ENCODE measurements at regions not wholly inside any gene's neighbourhood (a gene's known extent, or its start where the extent isn't known, plus 50 kb on each side); places are given as distances from the start of the nearest gene placed in this dataset.

DNA sequence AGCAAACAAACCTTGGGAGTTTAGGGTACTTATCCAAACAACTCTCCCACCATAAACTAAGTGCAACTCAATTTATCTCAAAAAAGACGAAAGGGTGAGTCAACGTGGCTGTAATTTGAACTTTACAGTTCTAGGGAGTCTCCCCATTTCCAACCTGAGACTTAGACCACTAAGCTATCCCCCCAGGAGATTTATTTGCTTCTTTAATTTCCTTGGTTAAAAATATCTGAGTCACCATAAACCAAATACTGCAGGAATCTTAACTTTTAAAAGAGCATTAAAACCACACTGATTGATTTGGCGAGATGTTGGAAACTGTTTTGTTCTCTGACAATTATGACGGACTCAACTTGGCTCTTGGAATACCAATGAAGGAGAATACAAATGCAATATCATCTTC lies 299.3 kb upstream of the SOX9 start:
- intact Hi-C loops (cut with DNase I) = no loop called here
- Histone ChIP-seq H3K4me3 (no peak overlapping the region), H3K4me1 (replicated peaks) (no peaks in the 10 kb centered on the region), H3K9me3 (no peaks in the 10 kb centered on the region), H3K36me3 (no peaks in the 10 kb centered on the region), H3K27me3 (replicated peaks; ENCODE audit: insufficient read depth) (no peaks in the 10 kb centered on the region), H3K27ac (no peak overlapping the region)
- DNase-seq (ENCODE audit: low spot score) = no peak
- TF ChIP-seq POLR2AphosphoS5 (IDR thresholded peaks at IDR 0.05) (no peak), POLR2A (IDR thresholded peaks at IDR 0.05) (no peak), CTCF (IDR thresholded peaks at IDR 0.05) (no peak)
- 52% methylated on average over 4 of the region's 4 CpGs for WGBS

DNA sequence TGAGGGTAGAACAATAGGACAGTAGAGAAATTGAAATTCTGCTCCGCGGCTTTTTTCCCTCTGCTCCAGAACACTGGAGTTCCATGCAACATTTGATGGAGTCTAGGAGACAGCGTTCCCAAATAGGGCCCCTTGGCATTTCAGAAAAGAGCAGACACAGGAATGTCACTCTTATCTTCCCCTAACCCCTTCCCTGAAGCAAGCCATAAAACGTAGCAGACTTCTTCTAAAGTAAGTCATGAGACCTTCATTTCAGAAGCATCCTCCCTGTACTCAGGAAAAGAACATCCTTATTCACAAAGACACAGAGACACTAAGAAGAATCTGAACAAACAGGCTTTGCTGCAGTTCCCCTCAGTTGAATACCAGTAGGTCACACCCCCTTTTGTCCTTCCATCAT lies 296.1 kb upstream of the SOX9 start:
- H3K4me1 ChIP-seq (replicated peaks) = no peaks in the 10 kb centered on the region
- H3K9me3 ChIP-seq = no peaks in the 10 kb centered on the region
- intact Hi-C loops (cut with DNase I) = no loop called here
- TF ChIP-seq CTCF (IDR thresholded peaks at IDR 0.05) (no peak), POLR2A (IDR thresholded peaks at IDR 0.05) (no peak), POLR2AphosphoS5 (IDR thresholded peaks at IDR 0.05) (no peak)
- no peak overlapping the region for H3K27ac ChIP-seq
- WGBS = 47% methylated on average over 4 of the region's 4 CpGs
- no peak overlapping the region for H3K4me3 ChIP-seq
- H3K27me3 ChIP-seq (replicated peaks; ENCODE audit: insufficient read depth) = no peaks in the 10 kb centered on the region
- no peak for DNase-seq (ENCODE audit: low spot score)
- no peaks in the 10 kb centered on the region for H3K36me3 ChIP-seq

- Histone ChIP-seq H3K27ac (no peak overlapping the region), H3K4me1 (replicated peaks) (no peaks in the 10 kb centered on the region), H3K36me3 (no peaks in the 10 kb centered on the region), H3K9me3 (no peaks in the 10 kb centered on the region), H3K4me3 (no peak overlapping the region), H3K27me3 (replicated peaks; ENCODE audit: insufficient read depth) (no peaks in the 10 kb centered on the region)
- no peak for DNase-seq (ENCODE audit: low spot score)
- no peak for TF ChIP-seq POLR2A (IDR thresholded peaks at IDR 0.05)
- TF ChIP-seq CTCF (IDR thresholded peaks at IDR 0.05) = no peak
- TF ChIP-seq POLR2AphosphoS5 (IDR thresholded peaks at IDR 0.05) = no peak
- intact Hi-C loops (cut with DNase I) = no loop called here
- WGBS = 52% methylated on average over 4 of the region's 4 CpGs
Measured at GRCh38 chr17:71825687-71826086, 295.1 kb upstream of the SOX9 start.

DNA sequence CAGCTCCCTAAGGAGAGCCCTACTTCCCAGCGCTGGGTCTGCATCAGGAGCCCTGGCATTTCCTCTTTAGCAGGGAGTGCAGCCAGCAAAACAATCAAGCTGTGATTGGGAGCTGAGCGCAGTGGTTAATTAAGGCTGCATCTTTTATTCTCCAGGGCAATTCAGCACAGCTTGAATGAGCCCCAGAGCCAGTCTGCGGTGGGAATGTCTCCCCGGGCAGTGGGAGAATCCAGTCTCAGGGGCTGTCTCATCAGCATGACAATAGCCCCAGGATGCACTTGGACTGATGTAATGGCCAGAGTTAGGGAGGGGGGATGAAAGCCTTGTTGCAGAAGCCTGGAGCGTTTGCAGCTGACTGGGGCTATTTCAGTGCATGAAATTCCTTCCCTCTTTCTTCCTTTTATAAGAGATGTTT lies 292.6 kb upstream of the SOX9 start:
- H3K4me3 ChIP-seq = no peak overlapping the region
- H3K4me1 ChIP-seq (replicated peaks) = no peaks in the 10 kb centered on the region
- H3K27me3 ChIP-seq (replicated peaks; ENCODE audit: insufficient read depth) = peaks cover 2% of the 10 kb centered on the region
- H3K27ac ChIP-seq = no peak overlapping the region
- no peaks in the 10 kb centered on the region for H3K36me3 ChIP-seq
- TF ChIP-seq POLR2A (IDR thresholded peaks at IDR 0.05) = no peak
- no peak for TF ChIP-seq POLR2AphosphoS5 (IDR thresholded peaks at IDR 0.05)
- TF ChIP-seq CTCF (IDR thresholded peaks at IDR 0.05) = no peak
- H3K9me3 ChIP-seq = no peaks in the 10 kb centered on the region
- intact Hi-C loops (cut with DNase I) = no loop called here
- no peak for DNase-seq (ENCODE audit: low spot score)
- WGBS = 12% methylated on average over 5 of the region's 5 CpGs

DNA sequence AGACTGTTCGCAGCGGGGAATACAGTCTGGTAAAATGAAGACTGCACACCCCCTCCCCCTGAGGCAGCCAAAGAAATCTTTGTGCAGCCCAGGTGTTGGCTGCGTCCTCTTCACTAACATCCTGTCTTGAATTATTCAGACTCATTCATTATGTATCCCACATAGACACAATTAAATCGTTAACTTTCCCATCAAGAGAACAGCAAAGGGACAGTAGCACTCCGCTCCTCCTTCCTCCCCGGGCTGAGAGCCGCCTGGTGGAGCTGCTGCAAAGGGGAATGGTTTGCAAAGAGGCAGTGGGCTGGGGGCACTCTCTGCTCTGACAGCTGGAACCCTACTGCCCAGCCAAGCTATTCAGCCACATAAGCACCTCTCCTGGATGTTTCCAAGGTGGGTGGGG lies 290.0 kb upstream of the SOX9 start:
- intact Hi-C loops (cut with DNase I) = no loop called here
- H3K27ac ChIP-seq = no peak overlapping the region
- H3K27me3 ChIP-seq (replicated peaks; ENCODE audit: insufficient read depth) = peaks cover 2% of the 10 kb centered on the region
- H3K36me3 ChIP-seq = no peaks in the 10 kb centered on the region
- no peak for DNase-seq (ENCODE audit: low spot score)
- no peak overlapping the region for H3K4me3 ChIP-seq
- no peak for TF ChIP-seq POLR2AphosphoS5 (IDR thresholded peaks at IDR 0.05)
- TF ChIP-seq CTCF (IDR thresholded peaks at IDR 0.05) = no peak
- no peak for TF ChIP-seq POLR2A (IDR thresholded peaks at IDR 0.05)
- WGBS = 44% methylated on average over 7 of the region's 7 CpGs
- no peaks in the 10 kb centered on the region for H3K4me1 ChIP-seq (replicated peaks)
- H3K9me3 ChIP-seq = no peaks in the 10 kb centered on the region
